ENCODE measurements at regions not wholly inside any gene's neighbourhood (a gene's known extent, or its start where the extent isn't known, plus 50 kb on each side); places are given as distances from the start of the nearest gene placed in this dataset.

DNA sequence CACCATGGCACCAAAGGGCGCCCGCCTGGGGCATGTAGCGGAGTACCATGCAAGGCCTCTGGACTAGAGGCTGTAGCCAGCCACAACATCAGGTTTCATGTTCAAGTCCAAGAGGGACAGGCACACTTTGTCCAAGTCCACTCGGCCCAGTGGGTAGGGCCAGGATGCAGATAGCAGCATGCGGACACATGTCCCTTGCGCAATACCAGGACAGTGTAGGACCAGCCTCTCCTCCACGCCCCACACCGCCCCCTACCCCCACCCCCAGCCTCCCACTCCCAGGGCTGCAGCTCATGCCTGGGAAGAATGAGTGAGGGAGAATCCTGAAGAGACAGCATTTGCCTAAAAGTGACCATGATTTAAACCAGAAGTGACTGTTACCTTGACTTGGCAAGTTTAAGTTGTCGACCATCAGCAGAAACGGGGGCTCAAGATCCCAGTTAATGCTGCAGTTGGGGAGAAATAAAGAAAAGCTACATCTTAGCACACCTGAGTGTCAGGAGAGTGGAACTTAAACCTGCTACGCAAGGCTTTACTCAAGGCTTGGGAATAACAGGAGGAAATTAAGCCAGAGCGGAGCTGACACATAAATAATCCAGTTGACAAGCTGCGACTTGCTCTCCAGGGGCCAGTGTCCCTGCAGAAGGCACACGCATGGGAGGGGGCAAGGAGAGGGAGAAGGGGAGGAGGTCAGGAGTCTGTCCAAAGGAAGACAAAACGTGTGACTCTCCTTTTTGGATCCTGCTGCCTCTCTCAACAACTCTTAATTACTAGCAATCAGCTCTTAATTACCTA lies 221.7 kb downstream of the BCOR start:
- no peak for FAIRE-seq

DNA sequence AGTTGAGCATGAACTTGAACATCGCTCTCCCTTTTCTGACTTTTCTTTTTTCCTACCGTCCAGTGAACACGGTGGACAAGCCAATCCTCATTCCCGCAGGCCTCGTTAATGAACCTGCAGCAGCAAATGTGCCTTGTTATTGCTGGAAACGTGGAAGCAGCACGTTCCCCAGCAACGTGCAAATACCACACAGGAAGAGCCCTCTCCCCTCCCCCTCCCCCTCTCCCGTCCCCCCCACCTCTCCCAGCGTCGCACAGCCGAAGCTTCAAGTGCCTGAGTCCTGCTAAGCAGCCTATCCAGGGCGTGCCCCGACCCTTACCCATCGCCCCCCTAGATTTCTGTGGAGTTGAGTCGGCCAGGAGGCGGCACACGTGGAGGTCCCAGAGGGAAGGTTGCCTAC lies 219.9 kb downstream of the BCOR start:
- FAIRE-seq = no peak

DNA sequence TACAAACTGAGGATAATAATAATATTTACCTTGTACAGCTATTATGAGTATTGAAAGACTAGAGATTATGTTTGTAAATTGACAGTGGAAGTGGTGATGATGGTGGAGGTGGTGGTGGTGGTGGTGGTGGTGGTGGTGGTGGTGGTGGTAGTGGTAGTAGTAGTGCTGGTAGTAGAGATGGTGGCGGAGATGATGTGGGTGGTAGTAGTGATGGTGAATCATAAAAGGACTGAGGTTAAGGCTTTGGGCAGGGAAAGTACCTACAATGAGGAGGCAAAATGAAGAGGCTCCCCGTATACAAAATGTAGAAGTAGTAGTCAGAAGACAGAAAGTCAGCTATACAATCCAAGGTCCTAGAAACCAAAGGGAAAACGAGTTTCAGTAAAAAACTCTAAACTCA lies 214.1 kb downstream of the BCOR start:
- no peak for FAIRE-seq

DNA sequence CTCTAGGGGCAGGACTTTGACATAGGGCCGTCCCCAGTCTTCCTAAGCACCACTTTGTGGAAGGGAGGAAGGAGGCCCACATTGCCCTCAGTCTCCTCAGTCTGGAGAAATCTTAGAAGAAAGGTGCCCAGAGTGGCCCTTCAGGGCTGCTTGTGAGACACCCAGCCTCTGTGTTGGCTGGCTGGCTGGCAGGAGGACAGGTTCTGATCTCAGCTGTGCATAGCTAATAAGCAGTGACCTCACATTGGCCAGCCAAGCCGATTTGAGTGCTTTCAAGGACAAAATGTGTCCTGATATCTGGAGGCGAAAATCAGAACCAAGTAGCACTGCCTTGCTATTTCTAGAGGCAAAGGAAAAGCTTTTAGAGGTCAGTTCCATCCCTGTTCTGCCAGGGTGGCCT lies 211.5 kb downstream of the BCOR start:
- no peak for FAIRE-seq

DNA sequence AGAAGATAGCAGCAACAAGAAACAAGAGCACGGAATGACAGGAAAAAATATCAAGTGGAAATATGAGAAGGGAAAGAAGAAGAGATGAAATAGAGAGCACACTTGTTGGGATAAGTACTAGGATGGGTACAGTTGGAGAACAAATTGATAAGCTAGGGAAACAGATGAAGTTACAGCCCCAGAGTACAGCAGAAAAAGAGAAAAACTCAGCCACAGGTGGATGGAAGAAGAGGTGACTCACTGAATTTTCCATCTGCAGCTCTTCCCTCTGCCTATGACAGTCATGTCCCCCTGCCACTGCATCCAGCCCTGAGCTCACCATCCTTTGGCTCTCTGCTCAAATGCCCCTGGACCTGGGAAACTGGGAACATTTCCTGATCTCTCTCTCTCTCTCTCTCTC lies 209.0 kb downstream of the BCOR start:
- FAIRE-seq = no peak

DNA sequence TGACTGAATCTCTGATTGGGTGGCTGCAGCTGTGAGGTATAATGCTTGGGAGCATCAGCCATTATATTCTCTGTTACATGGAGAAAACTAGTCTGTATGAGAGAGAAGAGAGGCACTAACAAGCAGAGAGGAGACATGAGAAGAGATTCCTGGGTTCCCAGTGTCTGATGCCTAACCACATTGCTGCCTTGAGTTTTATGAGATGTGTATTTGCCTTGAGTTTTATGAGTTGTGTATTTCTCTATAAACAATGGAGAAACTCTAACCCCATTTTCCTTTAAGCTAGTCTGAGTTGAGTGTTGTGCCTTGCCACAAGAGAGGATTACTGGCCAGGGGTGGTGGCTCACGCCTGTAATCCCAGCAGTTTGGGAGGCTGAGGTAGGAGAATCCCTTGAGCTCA lies 208.1 kb downstream of the BCOR start:
- no peak for FAIRE-seq

DNA sequence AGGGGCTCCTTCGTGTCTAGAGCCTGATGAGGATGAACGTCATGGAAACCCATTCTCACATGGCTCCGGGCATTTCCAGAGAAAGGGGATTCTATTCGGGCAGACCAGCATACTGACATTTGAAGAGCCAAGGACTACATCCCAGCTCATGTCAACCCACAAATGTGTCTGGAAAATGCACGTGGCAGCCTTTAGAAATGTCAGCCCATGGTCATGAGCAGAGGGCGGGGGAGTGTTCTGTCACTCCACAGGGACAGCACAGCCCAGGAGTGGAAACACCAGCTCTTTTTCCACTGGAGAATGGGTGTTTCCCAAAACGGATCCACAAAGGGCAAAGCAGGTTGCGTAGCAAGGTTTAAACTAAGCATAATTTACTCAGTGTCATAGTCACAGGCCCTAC lies 207.0 kb downstream of the BCOR start:
- FAIRE-seq = no peak

DNA sequence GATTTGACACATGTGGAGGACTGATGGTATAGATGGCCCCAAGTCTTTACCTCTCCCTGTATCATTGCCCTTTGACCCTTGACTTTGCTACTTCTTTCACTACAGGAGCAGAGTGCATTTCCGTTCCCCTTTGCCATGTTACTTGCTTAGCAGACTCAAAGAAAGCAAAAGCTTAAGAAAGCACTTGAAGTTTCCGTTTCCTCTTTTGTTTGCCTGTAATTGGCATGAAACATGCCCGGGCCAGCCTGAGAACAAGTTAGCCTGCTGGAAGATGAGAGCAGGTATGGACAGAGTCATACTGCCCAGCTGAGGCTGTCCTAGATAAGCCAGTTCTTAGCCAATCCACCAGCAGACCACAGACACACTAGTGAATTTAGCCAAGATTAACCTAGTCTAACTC lies 206.0 kb downstream of the BCOR start:
- FAIRE-seq = no peak

DNA sequence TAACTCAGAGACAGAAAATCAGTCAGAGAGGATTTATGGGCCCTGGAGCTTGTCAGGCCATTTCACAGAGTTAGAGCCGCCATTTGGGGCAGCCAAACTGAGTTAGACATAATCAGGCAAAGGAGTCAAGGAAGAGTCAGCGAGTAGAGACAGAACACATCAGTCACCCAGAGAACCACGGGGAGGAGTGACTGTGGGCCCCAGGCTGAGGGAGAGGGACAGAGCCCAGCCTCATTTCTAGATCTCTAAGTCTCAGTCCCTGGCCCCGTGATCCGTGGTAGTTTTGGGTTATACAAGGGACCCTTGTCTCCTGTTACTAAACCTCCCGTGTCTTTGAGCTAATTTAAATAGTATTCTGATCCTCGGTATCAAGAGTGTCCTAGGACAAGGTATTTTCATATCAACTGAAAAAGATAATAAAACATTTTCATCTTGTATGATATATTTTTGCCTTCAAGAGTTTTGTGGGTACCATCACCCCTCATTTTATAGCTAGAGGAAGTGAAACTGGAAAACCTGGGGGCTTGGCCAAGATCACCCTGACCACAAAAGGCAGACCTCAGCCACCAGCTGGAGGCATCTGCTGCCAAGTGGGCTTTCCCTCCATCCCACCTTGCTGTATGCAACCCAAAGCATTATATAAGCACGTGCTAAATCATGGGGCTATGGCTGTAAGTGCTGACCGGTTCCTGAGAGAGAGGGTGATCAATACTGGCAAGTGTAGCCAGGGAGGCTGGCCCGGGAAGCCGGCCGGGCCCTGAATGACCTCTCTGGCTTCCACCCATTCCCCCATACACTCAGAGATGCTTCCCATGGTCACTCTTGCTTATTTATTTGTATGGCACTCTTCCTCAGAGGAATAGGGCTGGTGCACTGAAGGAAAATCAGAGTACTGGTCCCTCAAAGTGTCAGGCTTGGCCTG lies 204.1 kb downstream of the BCOR start:
- no peak for FAIRE-seq

DNA sequence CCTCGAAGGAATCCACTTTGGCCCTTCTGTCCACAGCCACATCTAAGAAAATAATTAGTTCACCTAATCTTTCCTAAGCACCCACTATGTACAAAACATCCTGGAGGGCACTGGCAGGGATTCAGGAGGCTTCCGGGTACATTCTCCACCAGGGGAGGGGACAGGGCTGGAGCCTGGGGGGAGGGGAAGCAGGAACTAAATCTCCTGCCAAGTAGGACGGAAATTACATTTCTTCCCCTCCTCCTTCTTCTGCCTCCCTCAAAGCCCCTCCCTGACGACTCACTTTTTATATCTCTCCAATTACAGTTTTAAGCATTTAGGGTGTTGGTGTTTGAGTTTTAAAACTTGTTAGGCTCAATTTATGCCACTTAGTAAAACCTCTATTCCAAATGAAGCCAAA lies 203.1 kb downstream of the BCOR start:
- FAIRE-seq = no peak

DNA sequence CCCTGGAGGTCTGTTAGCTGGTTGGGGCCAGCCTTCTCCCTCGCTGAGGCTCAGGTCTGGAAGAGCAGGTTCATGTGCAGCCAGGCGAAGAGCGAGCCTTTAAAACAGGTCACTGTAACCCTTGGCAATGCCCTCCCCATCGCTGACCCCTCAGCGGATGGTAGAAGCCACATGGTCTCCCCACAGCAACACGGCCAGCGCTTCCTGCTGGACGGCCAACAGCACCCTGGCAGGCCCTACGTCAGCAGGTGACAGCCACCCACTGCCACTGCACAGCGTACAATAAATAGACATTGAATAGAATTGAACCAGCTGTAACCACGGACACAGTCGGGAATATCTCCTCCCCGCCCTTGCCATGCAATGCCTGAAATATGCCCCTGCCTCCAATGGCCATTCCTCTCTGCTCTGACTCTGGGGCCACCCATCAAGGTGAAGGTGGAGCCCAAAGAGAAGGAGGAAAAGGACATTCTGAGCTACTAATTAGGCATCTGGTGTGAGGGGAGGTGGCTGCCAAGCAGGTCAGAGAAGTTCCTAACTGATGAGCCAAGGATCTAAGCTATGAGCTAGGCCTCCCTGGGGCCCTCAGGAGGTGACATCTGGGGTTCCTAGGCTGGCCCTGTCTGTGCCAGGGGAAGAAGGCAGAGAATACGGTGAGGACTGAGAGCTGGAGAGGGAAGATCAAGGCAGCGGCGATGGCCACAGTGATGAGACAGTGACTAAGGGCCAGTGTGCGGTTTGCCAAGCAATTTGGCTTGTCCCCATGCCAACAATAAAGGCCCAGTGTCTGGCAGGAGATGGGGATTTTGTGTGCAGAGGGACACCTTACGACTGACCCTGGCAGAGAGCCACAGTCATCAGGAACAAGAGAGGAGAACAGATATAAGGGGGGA lies 202.3 kb downstream of the BCOR start:
- no peak for FAIRE-seq

DNA sequence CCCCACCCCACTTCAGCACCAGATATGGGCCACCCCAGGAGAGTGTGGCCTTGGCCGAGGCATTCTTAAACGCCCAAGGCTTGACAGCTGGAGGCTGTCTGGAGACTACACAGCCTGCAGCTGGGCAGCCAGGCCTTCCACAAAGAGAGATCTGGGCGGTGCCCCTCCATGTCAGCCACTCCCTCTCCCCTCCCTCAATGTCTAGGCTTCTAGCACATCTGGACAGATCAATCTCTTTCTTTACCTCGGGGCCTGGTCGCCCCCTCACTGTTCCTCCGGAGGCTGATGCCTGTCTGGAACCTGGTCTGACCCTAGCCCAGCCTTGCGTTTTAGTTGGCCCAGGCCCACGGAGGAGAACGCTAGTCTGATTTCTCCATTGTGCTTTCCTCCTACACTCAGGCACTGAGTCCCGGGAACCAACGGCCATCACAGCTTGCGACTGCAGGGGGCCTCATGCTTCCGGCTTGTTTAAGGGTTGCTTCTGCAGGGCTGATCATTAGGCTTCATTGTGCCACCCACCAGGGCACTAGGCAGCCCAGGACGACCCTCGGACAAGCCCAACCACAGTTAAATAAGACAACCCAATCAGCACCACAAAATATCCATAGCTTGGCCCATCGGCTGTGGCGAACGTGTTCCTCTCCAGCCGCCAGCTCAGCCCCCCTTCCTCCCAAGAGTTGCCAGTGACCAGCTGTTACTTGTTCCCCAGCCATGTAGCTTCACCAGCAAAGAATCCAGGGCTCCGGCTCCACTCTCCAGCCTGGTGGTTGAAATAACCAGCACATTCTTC lies 200.6 kb downstream of the BCOR start:
- FAIRE-seq = no peak

DNA sequence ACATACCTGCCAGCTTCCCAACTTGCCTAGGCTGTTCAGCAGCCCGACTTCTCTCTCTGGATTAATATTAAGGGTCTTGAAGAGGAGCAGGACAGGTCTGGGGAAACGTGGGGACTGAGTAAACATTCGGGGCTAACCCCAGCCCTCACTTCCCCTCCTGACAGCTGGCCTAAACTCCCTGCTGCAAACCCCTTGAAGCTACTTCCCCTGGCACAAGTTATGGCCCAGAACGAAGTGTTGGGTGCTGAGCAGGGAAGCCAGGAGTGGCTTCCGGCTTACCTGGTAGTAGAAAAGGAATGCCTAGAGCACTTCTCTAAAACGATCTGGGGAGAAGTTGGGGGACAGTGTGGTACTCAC lies 200.0 kb downstream of the BCOR start:
- FAIRE-seq = no peak

DNA sequence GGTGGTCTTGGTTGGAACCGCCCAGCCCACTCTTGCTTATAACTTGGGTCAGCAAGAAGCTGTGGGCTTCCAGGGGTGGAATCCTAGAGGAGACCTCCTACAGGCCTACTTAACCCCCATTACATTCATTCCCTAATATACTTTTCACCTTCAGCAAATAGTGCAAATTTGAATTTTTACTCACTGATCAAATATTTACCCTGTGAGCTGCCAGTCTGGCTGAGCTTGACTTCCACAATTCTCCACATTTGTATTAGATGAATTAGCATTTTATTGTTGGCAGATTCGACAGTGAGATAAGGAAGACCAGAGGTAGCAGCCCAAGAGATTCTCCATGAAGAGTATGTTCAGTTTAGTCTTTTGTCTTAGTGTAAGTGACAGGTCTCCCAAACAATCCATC lies 199.6 kb downstream of the BCOR start:
- no peak for FAIRE-seq

DNA sequence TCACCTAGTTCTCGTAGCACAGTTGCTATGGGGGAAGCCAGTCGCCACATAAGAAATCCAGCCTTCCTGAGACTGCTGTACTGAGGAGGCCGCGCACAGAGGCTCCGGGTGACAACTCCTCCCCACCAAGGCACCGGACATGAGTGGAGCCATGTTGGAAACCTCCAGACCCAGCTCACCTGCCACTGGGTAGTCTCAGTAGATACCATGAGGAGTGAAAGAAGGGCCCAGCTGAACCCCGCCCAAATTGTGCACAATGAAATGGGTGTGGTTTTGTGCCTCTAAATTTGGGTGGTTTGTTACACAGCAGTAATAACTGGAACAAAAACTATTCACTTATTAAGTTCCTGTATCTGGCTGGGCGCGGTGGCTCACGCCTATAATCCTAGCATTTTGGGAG lies 198.7 kb downstream of the BCOR start:
- no peak for FAIRE-seq

DNA sequence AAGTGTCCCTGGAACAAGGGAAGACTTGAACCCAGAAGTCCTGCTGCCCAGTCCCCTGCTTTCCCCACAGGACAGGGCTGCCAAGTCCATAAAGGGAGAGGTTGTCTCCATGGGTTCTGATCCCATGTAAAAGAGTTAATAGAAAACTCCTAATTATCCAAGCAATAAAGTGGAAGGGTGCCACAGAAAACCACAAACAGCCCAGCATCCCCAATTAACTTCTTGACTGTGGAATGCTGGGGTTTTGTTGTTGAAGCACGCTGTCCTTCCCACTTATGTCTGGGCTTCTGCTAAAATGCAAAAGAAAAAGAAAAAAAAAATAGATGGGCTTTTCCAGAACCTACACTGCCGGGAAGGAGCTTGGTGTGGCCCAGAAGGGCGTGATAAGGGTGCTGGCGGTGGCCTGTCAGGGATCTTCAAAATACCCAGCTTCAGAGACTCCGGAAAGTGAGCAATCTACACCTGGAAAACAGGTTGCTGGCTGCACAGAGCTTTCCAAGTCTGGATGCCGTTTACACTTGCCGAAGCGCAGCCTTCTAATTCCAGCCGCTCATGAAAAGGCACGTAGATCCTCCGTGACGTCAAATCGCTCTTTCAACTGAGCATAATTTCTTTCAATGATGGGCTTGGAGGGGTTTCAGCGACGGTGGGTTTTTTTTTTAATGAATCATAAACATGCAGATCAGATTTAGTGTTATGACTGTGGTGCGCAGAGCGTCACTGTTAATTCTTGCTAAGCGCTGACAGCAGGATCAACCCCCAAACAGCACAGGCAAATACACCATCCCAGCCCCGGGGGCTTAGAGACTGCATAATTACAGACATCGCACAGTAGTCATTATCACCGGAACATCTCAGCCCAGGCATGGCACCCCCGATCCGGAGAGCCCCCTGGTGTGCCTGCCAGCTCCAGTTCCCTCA lies 197.6 kb downstream of the BCOR start:
- no peak for FAIRE-seq

DNA sequence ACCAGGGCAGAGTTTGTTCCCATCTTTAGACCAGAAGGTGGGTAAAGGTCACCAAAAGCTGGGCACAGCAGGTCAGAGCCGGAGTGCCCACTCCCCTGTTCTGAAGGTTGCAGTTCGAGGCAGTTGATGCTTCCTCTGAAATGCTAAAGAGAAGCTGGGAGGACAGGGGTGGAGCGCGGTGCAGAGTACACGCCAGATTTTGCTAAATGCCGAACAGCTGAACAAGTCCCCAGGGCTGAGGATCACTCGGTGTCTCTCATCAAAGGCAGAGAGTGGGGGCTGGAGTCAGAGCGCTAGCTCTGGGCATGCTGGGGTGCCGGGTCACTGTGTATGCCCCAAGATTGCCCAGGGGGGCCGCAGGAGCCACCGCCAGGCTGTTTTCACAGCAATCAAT lies 197.0 kb downstream of the BCOR start:
- FAIRE-seq = no peak

DNA sequence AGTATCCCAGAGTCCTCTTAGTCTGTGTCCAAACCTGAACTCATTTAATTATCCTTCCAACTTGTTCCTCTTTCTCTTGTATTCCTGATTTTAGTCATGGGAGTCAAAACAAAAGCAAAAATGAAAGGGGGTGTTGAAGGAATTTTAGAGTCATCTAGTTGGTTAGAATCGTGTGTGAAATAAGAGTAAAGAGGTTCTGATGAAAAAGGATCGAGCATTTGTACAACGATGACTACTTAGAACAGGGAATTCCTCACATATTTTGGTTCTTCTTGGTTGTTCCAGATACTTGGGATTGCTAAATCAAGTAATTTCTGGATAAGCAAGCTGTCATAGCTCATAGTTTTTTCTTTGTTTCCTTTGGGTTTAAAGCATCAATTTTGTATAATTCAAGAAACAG lies 194.4 kb downstream of the BCOR start:
- no peak for FAIRE-seq

DNA sequence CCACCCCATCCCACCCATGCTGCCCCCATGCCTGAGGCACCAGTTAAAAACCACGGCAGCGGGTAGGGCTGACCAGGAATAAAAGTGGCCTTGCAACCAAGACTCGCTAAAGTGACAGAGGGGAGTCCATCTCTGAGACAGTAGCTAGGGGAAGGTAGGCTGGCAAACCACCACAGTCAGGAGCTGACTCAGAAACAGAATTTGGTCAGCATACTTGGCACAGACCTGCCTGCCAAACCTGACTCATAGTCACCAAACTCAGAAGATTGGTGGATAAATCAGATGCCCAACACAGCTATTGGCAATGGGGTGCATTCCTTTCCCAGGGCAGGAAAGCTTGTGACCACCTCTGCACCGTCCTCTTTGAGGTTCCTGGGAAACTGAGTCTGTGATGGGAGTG lies 193.8 kb downstream of the BCOR start:
- FAIRE-seq = no peak

DNA sequence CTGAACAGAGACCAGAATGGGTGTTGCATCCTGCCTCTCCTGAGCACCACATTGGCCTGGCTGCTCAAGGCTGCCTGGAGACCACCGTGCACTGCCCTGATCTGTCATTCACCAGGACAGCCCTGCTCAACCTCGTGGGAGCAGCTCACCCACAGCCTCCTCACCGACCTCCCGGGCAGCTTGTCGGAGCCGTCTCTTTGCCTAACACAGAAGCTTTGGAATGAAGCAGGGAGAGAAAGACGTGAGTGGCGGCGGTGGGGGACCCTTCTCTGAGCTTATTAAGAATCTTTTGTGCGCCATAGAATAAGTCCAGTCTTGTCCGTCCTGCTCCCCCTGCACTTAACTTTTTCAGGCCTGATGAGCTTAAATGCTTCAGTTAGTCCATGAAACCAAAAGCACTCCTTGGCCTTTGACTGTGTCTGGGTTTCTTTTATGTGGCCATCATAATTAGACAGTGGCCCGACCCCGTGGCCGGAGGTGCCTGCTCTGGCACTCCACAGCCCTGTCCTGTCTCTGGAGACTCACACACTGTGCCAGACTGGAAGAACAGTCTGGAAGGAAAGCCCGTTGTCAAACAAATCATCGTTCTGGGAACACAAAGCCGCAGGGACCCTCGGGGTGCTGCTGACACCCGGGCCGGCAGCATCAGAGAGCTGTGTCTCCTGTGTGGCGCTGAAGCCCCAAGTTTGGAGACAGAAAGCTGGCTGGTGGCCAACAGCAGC lies 192.8 kb downstream of the BCOR start:
- FAIRE-seq = no peak

DNA sequence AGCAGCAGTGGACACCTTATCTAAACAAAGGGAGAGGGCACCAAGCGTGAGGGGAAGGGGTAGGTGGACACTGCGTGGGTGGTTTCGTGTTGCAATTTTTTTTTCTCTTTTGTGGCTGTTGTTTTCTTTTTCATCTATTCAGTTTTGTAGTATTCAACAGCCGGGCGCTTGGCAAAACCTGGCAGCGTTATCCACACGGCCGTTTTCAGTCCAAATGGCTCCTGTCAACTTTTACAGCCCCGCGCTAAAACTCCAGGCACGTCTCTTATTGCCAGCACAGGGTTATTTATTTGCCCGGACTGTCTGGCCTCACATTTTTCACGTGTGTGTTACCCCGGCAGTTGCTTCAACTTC lies 192.2 kb downstream of the BCOR start:
- no peak for FAIRE-seq

Data from A204.1 (cell line).